ENCODE measurements at regions not wholly inside any gene's neighbourhood (a gene's known extent, or its start where the extent isn't known, plus 50 kb on each side); places are given as distances from the start of the nearest gene placed in this dataset.

- H3K4me3 ChIP-seq, result no peak overlapping the region
- no peaks in the 10 kb centered on the region for H3K36me3 ChIP-seq
- no peaks in the 10 kb centered on the region for H3K27me3 ChIP-seq
- no peak for DNase-seq
- peaks cover 17% of the 10 kb centered on the region for H3K9me3 ChIP-seq
Observed at GRCh38 chr18:75592527-75592926, 165.0 kb upstream of the SMIM21 start.

- Histone ChIP-seq H3K4me3 (no peak overlapping the region), H3K9me3 (peaks cover 12% of the 10 kb centered on the region; the same call in 1 of the 2 replicates), H3K36me3 (no peaks in the 10 kb centered on the region), H3K27me3 (no peaks in the 10 kb centered on the region)
- no peak for DNase-seq
Observed at GRCh38 chr18:75588412-75588811, 160.9 kb upstream of the SMIM21 start.

GRCh38 chr18:75587131-75587530, 159.6 kb upstream of the SMIM21 start:
- Histone ChIP-seq H3K4me3 (no peak overlapping the region), H3K9me3 (0 out of 2 replicates have a peak, but pooled peaks cover 1% of the 10 kb centered on the region), H3K27me3 (no peaks in the 10 kb centered on the region), H3K36me3 (no peaks in the 10 kb centered on the region)
- DNase-seq, result no peak

GRCh38 chr18:75586130-75586889, 158.8 kb upstream of the SMIM21 start:
- Histone ChIP-seq H3K4me3 (no peak overlapping the region), H3K9me3 (no peaks in the 10 kb centered on the region), H3K27me3 (no peaks in the 10 kb centered on the region), H3K36me3 (no peaks in the 10 kb centered on the region)
- DNase-seq, result no peak

- DNase-seq, result no peak
- Histone ChIP-seq H3K27me3 (no peaks in the 10 kb centered on the region), H3K36me3 (no peaks in the 10 kb centered on the region), H3K4me3 (no peak overlapping the region), H3K9me3 (no peaks in the 10 kb centered on the region)
Observed at GRCh38 chr18:75582940-75583339, 155.4 kb upstream of the SMIM21 start.

GRCh38 chr18:75582406-75582821, 154.9 kb upstream of the SMIM21 start:
- Histone ChIP-seq H3K36me3 (no peaks in the 10 kb centered on the region), H3K9me3 (no peaks in the 10 kb centered on the region), H3K4me3 (no peak overlapping the region), H3K27me3 (no peaks in the 10 kb centered on the region)
- DNase-seq, result peak; percentile 25

DNA sequence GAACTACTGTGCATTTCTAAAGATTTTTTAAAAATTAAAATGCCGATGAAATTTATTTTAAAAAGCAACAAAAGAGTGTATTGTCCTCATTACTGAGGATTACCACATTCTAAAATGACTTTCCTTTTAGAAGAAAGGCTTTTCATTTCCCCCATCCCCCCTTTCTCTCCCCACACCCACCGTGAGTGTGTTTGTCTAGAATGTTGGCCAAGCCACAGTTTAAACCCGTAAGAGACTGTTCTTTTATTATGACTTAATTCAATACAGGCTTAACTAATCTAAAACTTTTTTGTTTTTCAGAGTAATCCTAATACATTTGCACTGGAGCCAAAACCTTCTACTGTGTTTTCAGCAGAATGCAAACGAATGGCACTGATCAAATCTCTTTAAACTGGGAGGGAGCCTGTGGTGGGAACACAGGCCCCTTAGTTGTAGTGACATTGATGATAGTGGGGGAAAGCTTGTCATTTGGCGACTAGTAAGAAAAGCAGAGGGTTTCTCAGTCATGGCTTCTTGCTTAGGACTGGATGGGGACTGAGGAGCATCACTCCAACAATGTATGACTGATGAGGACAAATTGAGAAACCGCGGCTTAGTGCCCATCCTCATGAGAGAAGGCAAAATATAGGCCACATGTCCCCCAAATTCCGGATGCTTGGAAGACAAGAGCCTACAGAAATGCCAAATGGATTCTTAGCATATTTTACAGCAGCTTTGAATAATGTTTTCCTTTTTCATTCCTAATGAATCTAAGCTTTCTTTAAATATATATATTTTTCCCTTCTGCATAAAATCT, 154.0 kb upstream of the SMIM21 start:
- no peaks in the 10 kb centered on the region for H3K9me3 ChIP-seq
- no peak overlapping the region for H3K4me3 ChIP-seq
- H3K36me3 ChIP-seq, result no peaks in the 10 kb centered on the region
- DNase-seq, result no peak
- H3K27me3 ChIP-seq, result no peaks in the 10 kb centered on the region

GRCh38 chr18:75574187-75574586, 146.7 kb upstream of the SMIM21 start:
- H3K4me3 ChIP-seq, result no peak overlapping the region
- no peaks in the 10 kb centered on the region for H3K27me3 ChIP-seq
- DNase-seq, result peak; percentile 61
- H3K9me3 ChIP-seq, result no peaks in the 10 kb centered on the region
- H3K36me3 ChIP-seq, result no peaks in the 10 kb centered on the region

DNA sequence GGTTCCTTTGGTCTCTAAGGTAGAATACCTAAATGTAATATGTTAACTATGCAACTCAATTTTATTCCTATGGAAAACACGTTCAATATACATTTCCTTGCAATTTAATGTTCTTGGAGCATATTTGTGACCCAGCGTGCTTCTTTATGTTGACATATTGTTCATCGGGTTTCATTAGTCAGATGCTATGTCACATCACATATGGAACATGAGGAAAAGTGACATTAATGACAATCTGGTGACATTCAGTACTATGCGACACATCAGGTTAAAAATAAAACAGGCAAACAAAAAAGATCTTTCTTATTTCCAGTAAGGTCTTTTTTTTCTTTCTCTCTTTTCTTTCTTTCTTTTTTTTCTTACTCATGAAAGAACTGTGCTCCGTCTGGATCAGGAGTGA, 135.6 kb upstream of the SMIM21 start:
- no peaks in the 10 kb centered on the region for H3K9me3 ChIP-seq
- H3K4me3 ChIP-seq, result no peak overlapping the region
- DNase-seq, result no peak
- H3K36me3 ChIP-seq, result no peaks in the 10 kb centered on the region
- H3K27me3 ChIP-seq, result no peaks in the 10 kb centered on the region

DNA sequence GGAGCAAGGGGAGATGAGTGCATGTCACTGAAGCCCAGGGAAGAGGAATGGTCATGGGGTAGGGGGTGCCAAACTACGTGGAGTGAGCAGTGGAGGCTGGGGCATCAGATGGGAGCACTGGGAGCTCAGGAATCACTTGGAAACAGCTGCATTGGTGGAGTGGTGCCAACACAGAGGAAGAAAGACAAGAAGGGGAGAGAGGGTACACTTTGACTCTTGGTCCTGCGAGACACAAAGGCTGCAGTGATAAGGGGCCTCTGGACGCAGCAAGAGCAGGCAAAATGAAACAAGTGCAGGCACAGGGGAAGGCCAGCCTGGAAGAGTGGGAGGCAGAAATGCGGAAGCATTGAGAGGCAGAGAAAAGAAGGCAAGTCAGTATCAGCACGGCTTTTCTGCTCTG, 134.7 kb upstream of the SMIM21 start:
- Histone ChIP-seq H3K4me3 (no peak overlapping the region), H3K9me3 (no peaks in the 10 kb centered on the region), H3K36me3 (no peaks in the 10 kb centered on the region), H3K27me3 (no peaks in the 10 kb centered on the region)
- DNase-seq, result no peak

DNA sequence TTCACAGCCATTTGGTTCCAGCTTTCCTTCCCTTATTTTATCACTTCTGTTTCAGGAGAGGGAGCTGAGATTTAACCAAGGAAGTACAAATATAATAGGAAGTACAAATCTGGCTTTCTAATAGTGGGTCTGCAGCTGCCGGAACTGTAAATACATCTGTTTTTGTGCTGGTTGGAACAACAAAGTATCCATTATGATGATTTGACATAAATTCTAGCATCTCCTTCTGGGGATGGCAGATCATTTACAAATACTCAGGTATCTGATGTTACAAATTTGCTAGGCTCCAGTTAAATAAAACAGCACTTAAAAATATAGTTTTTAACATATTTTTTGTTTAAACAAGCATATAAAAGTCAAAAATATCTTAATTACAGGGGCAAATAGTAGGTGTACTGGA, 131.3 kb upstream of the SMIM21 start:
- H3K9me3 ChIP-seq, result no peaks in the 10 kb centered on the region
- no peak overlapping the region for H3K4me3 ChIP-seq
- no peaks in the 10 kb centered on the region for H3K36me3 ChIP-seq
- H3K27me3 ChIP-seq, result no peaks in the 10 kb centered on the region
- DNase-seq, result no peak

GRCh38 chr18:75556841-75557240, 129.3 kb upstream of the SMIM21 start:
- no peak for DNase-seq
- no peaks in the 10 kb centered on the region for H3K36me3 ChIP-seq
- no peak overlapping the region for H3K4me3 ChIP-seq
- no peaks in the 10 kb centered on the region for H3K9me3 ChIP-seq
- no peaks in the 10 kb centered on the region for H3K27me3 ChIP-seq

DNA sequence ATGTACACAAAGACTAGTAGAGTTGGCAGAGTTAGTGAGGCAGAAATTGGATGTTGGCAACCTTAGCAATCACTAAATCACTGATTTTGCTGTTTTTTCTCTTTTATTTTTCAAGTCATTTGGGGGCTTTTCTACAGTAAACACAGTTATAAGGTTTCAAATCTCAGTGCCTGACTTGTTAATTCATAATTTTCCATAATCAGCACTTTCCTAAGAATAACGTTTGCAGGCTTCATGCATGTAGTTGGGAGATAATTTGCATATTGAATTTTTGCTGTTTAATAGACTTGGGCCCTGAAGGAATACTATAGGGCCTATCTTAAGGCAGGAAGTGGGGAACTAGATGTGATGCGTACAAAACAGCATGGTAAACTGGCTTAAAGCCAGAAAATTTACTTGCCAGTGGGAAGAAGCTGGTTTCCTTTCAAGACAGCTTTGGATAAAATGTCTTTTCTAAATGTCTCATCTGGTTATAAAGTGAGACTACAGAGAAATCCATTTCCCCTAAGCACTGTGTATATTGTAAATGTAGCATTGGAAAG, 127.2 kb upstream of the SMIM21 start:
- H3K27me3 ChIP-seq, result no peaks in the 10 kb centered on the region
- no peaks in the 10 kb centered on the region for H3K36me3 ChIP-seq
- no peak for DNase-seq

GRCh38 chr18:75554176-75554575, 126.7 kb upstream of the SMIM21 start:
- Histone ChIP-seq H3K4me3 (no peak overlapping the region), H3K27me3 (no peaks in the 10 kb centered on the region), H3K36me3 (no peaks in the 10 kb centered on the region), H3K9me3 (no peaks in the 10 kb centered on the region)
- DNase-seq, result no peak

More for the DNA sequence above, 127.2 kb upstream of the SMIM21 start:
- H3K4me3 ChIP-seq, result no peak overlapping the region
- H3K9me3 ChIP-seq, result no peaks in the 10 kb centered on the region

GRCh38 chr18:75553021-75553420, 125.5 kb upstream of the SMIM21 start:
- DNase-seq, result no peak
- Histone ChIP-seq H3K4me3 (no peak overlapping the region), H3K9me3 (no peaks in the 10 kb centered on the region), H3K27me3 (no peaks in the 10 kb centered on the region), H3K36me3 (no peaks in the 10 kb centered on the region)

GRCh38 chr18:75551071-75551470, 123.6 kb upstream of the SMIM21 start:
- DNase-seq, result no peak
- Histone ChIP-seq H3K36me3 (no peaks in the 10 kb centered on the region), H3K4me3 (no peak overlapping the region), H3K9me3 (no peaks in the 10 kb centered on the region), H3K27me3 (no peaks in the 10 kb centered on the region)

- Histone ChIP-seq H3K27me3 (no peaks in the 10 kb centered on the region), H3K9me3 (no peaks in the 10 kb centered on the region), H3K4me3 (no peak overlapping the region), H3K36me3 (no peaks in the 10 kb centered on the region)
- no peak for DNase-seq
Observed at GRCh38 chr18:75548353-75548905, 120.9 kb upstream of the SMIM21 start.
